Activated B cell treated with CpG ODN at 0.5 μM for 24 hours (primary cell): ENCODE measurements at regions not wholly inside any gene's neighbourhood (a gene's known extent, or its start where the extent isn't known, plus 50 kb on each side); places are given as distances from the start of the nearest gene placed in this dataset.

Experiments
- ATAC-seq: fragments of 200-7000 bp; cut with Tn5 transposase; one replicate; pipeline ENCODE4 v1.10.0; 2021; ENCODE audit warnings: low read depth, mild to moderate bottlenecking, moderate library complexity
- CTCF ChIA-PET: fragments of 350-600 bp; sonication (Branson Sonifier 250); formaldehyde crosslinking; loops from one replicate; lab custom pipeline; 2021; ENCODE audit warnings: antibody characterized with exemption; lab: Charles Lee
- POLR2A ChIA-PET: fragments of 350-600 bp; sonication (Branson Sonifier 250); formaldehyde crosslinking; loops from one replicate; lab custom pipeline; 2021; ENCODE audit warnings: antibody characterized with exemption; lab: Charles Lee
- DNase-seq: peaks from one replicate; pipeline ENCODE4 v3.0.0; 2022
- H3K27ac Mint-ChIP-seq: one replicate; pipeline ENCODE4 v1.8.0; 2020; ENCODE audit warnings: mixed read lengths
- H3K27me3 Mint-ChIP-seq: one replicate; pipeline ENCODE4 v1.8.0; 2021; ENCODE audit warnings: mixed read lengths
- H3K36me3 Mint-ChIP-seq: one replicate; pipeline ENCODE4 v1.8.0; 2021; ENCODE audit warnings: low read depth, mixed read lengths
- H3K4me1 Mint-ChIP-seq: one replicate; pipeline ENCODE4 v1.8.0; 2021; ENCODE audit warnings: mixed read lengths
- H3K4me3 Mint-ChIP-seq: one replicate; pipeline ENCODE4 v1.8.0; 2020; ENCODE audit warnings: mild to moderate bottlenecking, mixed read lengths
- H3K9me3 Mint-ChIP-seq: one replicate; pipeline ENCODE4 v1.8.0; 2020; ENCODE audit warnings: mixed read lengths
- CTCF ChIP-seq: fragments of 200-600 bp; IDR thresholded peaks from one replicate; pipeline ENCODE4 v1.8.0; 2022; ENCODE audit warnings: antibody characterized with exemption, mild to moderate bottlenecking
- intact Hi-C: fragments of 100-400 bp; cut with micrococcal nuclease; formaldehyde crosslinking; loops from one replicate; pipeline ENCODE4 v1.15.1; 2024

GRCh38 chr3:135622215-135622614 is 343.3 kb upstream of the PPP2R3A start:
- DNase-seq: no peak

GRCh38 chr3:135622656-135623055 is 342.9 kb upstream of the PPP2R3A start:
- intact Hi-C loops: no loop called here
- ChIA-PET POLR2A (no interaction called here), CTCF (no interaction called here)
- Mint-ChIP-seq H3K9me3 (no peaks in the 10 kb centered on the region), H3K27me3 (no peaks in the 10 kb centered on the region), H3K4me1 (no peaks in the 10 kb centered on the region), H3K4me3 (no peak overlapping the region), H3K36me3 (no peaks in the 10 kb centered on the region), H3K27ac (no peak overlapping the region)
- no peak for ATAC-seq
- DNase-seq: no peak
- no peak for TF ChIP-seq CTCF

More at GRCh38 chr3:135622215-135622614, 343.3 kb upstream of the PPP2R3A start:
- Mint-ChIP-seq H3K4me3 (no peak overlapping the region), H3K27me3 (no peaks in the 10 kb centered on the region), H3K9me3 (no peaks in the 10 kb centered on the region), H3K27ac (no peak overlapping the region), H3K36me3 (no peaks in the 10 kb centered on the region), H3K4me1 (no peaks in the 10 kb centered on the region)
- ChIA-PET POLR2A (no interaction called here), CTCF (no interaction called here)
- no peak for TF ChIP-seq CTCF
- intact Hi-C loops: no loop called here
- no peak for ATAC-seq

GRCh38 chr3:135623558-135623957 is 342.0 kb upstream of the PPP2R3A start:
- Mint-ChIP-seq H3K9me3 (no peaks in the 10 kb centered on the region), H3K4me1 (no peaks in the 10 kb centered on the region), H3K36me3 (no peaks in the 10 kb centered on the region), H3K27me3 (no peaks in the 10 kb centered on the region), H3K27ac (no peak overlapping the region), H3K4me3 (no peak overlapping the region)
- intact Hi-C loops: no loop called here
- ATAC-seq (no peak), DNase-seq (no peak)
- ChIA-PET CTCF (no interaction called here), POLR2A (no interaction called here)
- no peak for TF ChIP-seq CTCF

- no peaks in the 10 kb centered on the region for H3K9me3 Mint-ChIP-seq
- intact Hi-C loops: no loop called here
- ChIA-PET POLR2A (no interaction called here), CTCF (no interaction called here)
- no peak for DNase-seq
- H3K36me3 Mint-ChIP-seq: no peaks in the 10 kb centered on the region
- H3K27me3 Mint-ChIP-seq: no peaks in the 10 kb centered on the region
- no peak overlapping the region for H3K27ac Mint-ChIP-seq
- H3K4me3 Mint-ChIP-seq: no peak overlapping the region
- ATAC-seq: no peak
- no peak for TF ChIP-seq CTCF
- no peaks in the 10 kb centered on the region for H3K4me1 Mint-ChIP-seq
Observed at GRCh38 chr3:135627057-135627456, 338.5 kb upstream of the PPP2R3A start.

GRCh38 chr3:135629701-135630408 is 335.7 kb upstream of the PPP2R3A start:
- Mint-ChIP-seq H3K27ac (no peak overlapping the region), H3K27me3 (no peaks in the 10 kb centered on the region), H3K9me3 (no peaks in the 10 kb centered on the region), H3K36me3 (no peaks in the 10 kb centered on the region), H3K4me3 (no peak overlapping the region), H3K4me1 (no peaks in the 10 kb centered on the region)
- ChIA-PET POLR2A (no interaction called here), CTCF (no interaction called here)
- intact Hi-C loops: no loop called here
- no peak for TF ChIP-seq CTCF
- no peak for DNase-seq
- no peak for ATAC-seq
